ENCODE measurements at regions not wholly inside any gene's neighbourhood (a gene's known extent, or its start where the extent isn't known, plus 50 kb on each side); places are given as distances from the start of the nearest gene placed in this dataset.

- H3K79me2 ChIP-seq (ENCODE audit: insufficient read depth, low read length) = peaks cover 18% of the 10 kb centered on the region
- no peaks in the 10 kb centered on the region for H3K9me3 ChIP-seq (ENCODE audit: insufficient read depth, low read length, severe bottlenecking)
- no peaks in the 10 kb centered on the region for H3K27me3 ChIP-seq (ENCODE audit: insufficient read depth, low read length, poor library complexity)
- H3K27ac ChIP-seq (ENCODE audit: low read length) = no peak overlapping the region
- no peak overlapping the region for H3K4me3 ChIP-seq (ENCODE audit: low read depth in 1 of 2, low read length in 2 of 2)
- H2AFZ ChIP-seq (ENCODE audit: low read depth, low read length) = no peak overlapping the region
- H3K4me1 ChIP-seq (ENCODE audit: insufficient read depth, low read length) = no peaks in the 10 kb centered on the region
- H3K4me2 ChIP-seq (ENCODE audit: insufficient read depth, low read length) = no peak overlapping the region
- ATAC-seq (ENCODE audit: insufficient read depth, low read depth) (no peak), DNase-seq (no peak)
- no peak overlapping the region for H3K9ac ChIP-seq (ENCODE audit: low read depth, low read length)
- no peak for TF ChIP-seq CTCF (IDR thresholded peaks at IDR 0.05; ENCODE audit: borderline replicate concordance, extremely low read depth, low read length, poor library complexity, severe bottlenecking)
- no peak for TF ChIP-seq EZH2 (IDR thresholded peaks at IDR 0.05; ENCODE audit: borderline replicate concordance, low read depth, low read length, severe bottlenecking)
- peaks cover 4% of the 10 kb centered on the region; the same call in 1 of the 2 replicates for H4K20me1 ChIP-seq (ENCODE audit: insufficient read depth, low read length)
- H3K36me3 ChIP-seq (ENCODE audit: insufficient read depth, low read length) = no peaks in the 10 kb centered on the region
These were observed 508.1 kb downstream of the PCNX1 start for GRCh38 chr14:71415404-71415690.

GRCh38 chr14:71416392-71416791, 509.1 kb downstream of the PCNX1 start:
- H3K27ac ChIP-seq (ENCODE audit: low read length) = no peak overlapping the region
- peaks cover 16% of the 10 kb centered on the region for H3K79me2 ChIP-seq (ENCODE audit: insufficient read depth, low read length)
- no peaks in the 10 kb centered on the region for H3K9me3 ChIP-seq (ENCODE audit: insufficient read depth, low read length, severe bottlenecking)
- H3K9ac ChIP-seq (ENCODE audit: low read depth, low read length) = no peak overlapping the region
- no peaks in the 10 kb centered on the region for H3K36me3 ChIP-seq (ENCODE audit: insufficient read depth, low read length)
- no peak overlapping the region for H2AFZ ChIP-seq (ENCODE audit: low read depth, low read length)
- DNase-seq (no peak), ATAC-seq (ENCODE audit: insufficient read depth, low read depth) (no peak)
- H3K4me3 ChIP-seq (ENCODE audit: low read depth in 1 of 2, low read length in 2 of 2) = no peak overlapping the region
- TF ChIP-seq EZH2 (IDR thresholded peaks at IDR 0.05; ENCODE audit: borderline replicate concordance, low read depth, low read length, severe bottlenecking) (no peak), CTCF (IDR thresholded peaks at IDR 0.05; ENCODE audit: borderline replicate concordance, extremely low read depth, low read length, poor library complexity, severe bottlenecking) (no peak)
- peaks cover 3% of the 10 kb centered on the region; the same call in 1 of the 2 replicates for H4K20me1 ChIP-seq (ENCODE audit: insufficient read depth, low read length)
- no peak overlapping the region for H3K4me2 ChIP-seq (ENCODE audit: insufficient read depth, low read length)
- H3K4me1 ChIP-seq (ENCODE audit: insufficient read depth, low read length) = no peaks in the 10 kb centered on the region
- H3K27me3 ChIP-seq (ENCODE audit: insufficient read depth, low read length, poor library complexity) = no peaks in the 10 kb centered on the region

GRCh38 chr14:71418532-71419245, 511.4 kb downstream of the PCNX1 start:
- H2AFZ ChIP-seq (ENCODE audit: low read depth, low read length) = no peak overlapping the region
- H3K4me1 ChIP-seq (ENCODE audit: insufficient read depth, low read length) = no peaks in the 10 kb centered on the region
- ATAC-seq (ENCODE audit: insufficient read depth, low read depth) (no peak), DNase-seq (no peak)
- H3K36me3 ChIP-seq (ENCODE audit: insufficient read depth, low read length) = no peaks in the 10 kb centered on the region
- H3K27me3 ChIP-seq (ENCODE audit: insufficient read depth, low read length, poor library complexity) = no peaks in the 10 kb centered on the region
- TF ChIP-seq CTCF (IDR thresholded peaks at IDR 0.05; ENCODE audit: borderline replicate concordance, extremely low read depth, low read length, poor library complexity, severe bottlenecking) (no peak), EZH2 (IDR thresholded peaks at IDR 0.05; ENCODE audit: borderline replicate concordance, low read depth, low read length, severe bottlenecking) (no peak)
- no peaks in the 10 kb centered on the region; the same call in 1 of the 2 replicates for H3K79me2 ChIP-seq (ENCODE audit: insufficient read depth, low read length)
- H4K20me1 ChIP-seq (ENCODE audit: insufficient read depth, low read length) = no peaks in the 10 kb centered on the region
- H3K4me3 ChIP-seq (ENCODE audit: low read depth in 1 of 2, low read length in 2 of 2) = no peak overlapping the region
- no peak overlapping the region for H3K9ac ChIP-seq (ENCODE audit: low read depth, low read length)
- H3K4me2 ChIP-seq (ENCODE audit: insufficient read depth, low read length) = no peak overlapping the region
- H3K9me3 ChIP-seq (ENCODE audit: insufficient read depth, low read length, severe bottlenecking) = no peaks in the 10 kb centered on the region
- H3K27ac ChIP-seq (ENCODE audit: low read length) = no peak overlapping the region

All from DND-41 (cell line).